ENCODE measurements at regions not wholly inside any gene's neighbourhood (a gene's known extent, or its start where the extent isn't known, plus 50 kb on each side); places are given as distances from the start of the nearest gene placed in this dataset.

- Histone ChIP-seq H3K9me3 (no peaks in the 10 kb centered on the region), H3K4me3 (peak overlapping the region; percentile 66 to 70 (median 68)), H3K36me3 (no peaks in the 10 kb centered on the region), H3K4me1 (peaks cover 3 to 30% (median 28%) of the 10 kb centered on the region in 4 donors), H3K27ac (replicated peaks in 1 of 4) (peak overlapping the region; percentile 79 to 93 (median 90)), H3K27me3 (peaks cover 0 to 68% (median 11%) of the 10 kb centered on the region in 4 donors)
- TF ChIP-seq POLR2AphosphoS5 (IDR thresholded peaks at IDR 0.05) (no peak), POLR2A (IDR thresholded peaks at IDR 0.05; ENCODE audit: low read depth) (no peak), EP300 (IDR thresholded peaks at IDR 0.05) (no peak), CTCF (IDR thresholded peaks at IDR 0.05) (no peak)
- WGBS: 62% methylated on average over 8 of the region's 8 CpGs
- DNase-seq (ENCODE audit: extremely low spot score): no peak
- intact Hi-C loops (cut with DNase I): no loop called here
Observed at GRCh38 chr1:218166268-218166945, 118.7 kb upstream of the RRP15 start.

- no peak for DNase-seq (ENCODE audit: extremely low spot score)
- H3K4me1 ChIP-seq: peaks cover 0 to 1% (median under 1%) of the 10 kb centered on the region in 4 donors
- H3K27me3 ChIP-seq: peaks cover 0 to 25% (median 2%) of the 10 kb centered on the region in 4 donors
- intact Hi-C loops (cut with DNase I): no loop called here
- no peak overlapping the region for H3K27ac ChIP-seq (replicated peaks in 1 of 4)
- no peaks in the 10 kb centered on the region for H3K36me3 ChIP-seq
- no peaks in the 10 kb centered on the region for H3K9me3 ChIP-seq
- TF ChIP-seq POLR2A (IDR thresholded peaks at IDR 0.05; ENCODE audit: low read depth) (no peak), CTCF (IDR thresholded peaks at IDR 0.05) (peak; percentile 65 to 85 (median 82)), EP300 (IDR thresholded peaks at IDR 0.05) (no peak)
- H3K4me3 ChIP-seq: peak overlapping the region in 3 of 4 donors; percentile 9 to 36 (median 19)
- 6% methylated on average over 4 of the region's 4 CpGs for WGBS
Observed at GRCh38 chr1:218171302-218171893, 113.7 kb upstream of the RRP15 start.

- H3K27ac ChIP-seq (replicated peaks in 1 of 4): no peak overlapping the region
- no peaks in the 10 kb centered on the region for H3K9me3 ChIP-seq
- 73% methylated on average over 2 of the region's 2 CpGs for WGBS
- no peak overlapping the region for H3K4me3 ChIP-seq
- intact Hi-C loops (cut with DNase I): no loop called here
- no peak for DNase-seq (ENCODE audit: extremely low spot score)
- no peaks in the 10 kb centered on the region for H3K4me1 ChIP-seq
- H3K36me3 ChIP-seq: no peaks in the 10 kb centered on the region
- no peaks in the 10 kb centered on the region for H3K27me3 ChIP-seq
- TF ChIP-seq POLR2AphosphoS5 (IDR thresholded peaks at IDR 0.05) (no peak), CTCF (IDR thresholded peaks at IDR 0.05) (no peak)
Observed at GRCh38 chr1:218182455-218182854, 102.6 kb upstream of the RRP15 start.

- no peaks in the 10 kb centered on the region for H3K36me3 ChIP-seq
- no peak overlapping the region for H3K27ac ChIP-seq (replicated peaks in 1 of 4)
- 42% methylated on average over 3 of the region's 3 CpGs for WGBS
- no peak overlapping the region for H3K4me3 ChIP-seq
- H3K27me3 ChIP-seq: peaks cover 0 to 10% (median 0%) of the 10 kb centered on the region in 4 donors
- DNase-seq (ENCODE audit: extremely low spot score): no peak
- H3K9me3 ChIP-seq: no peaks in the 10 kb centered on the region
- no peaks in the 10 kb centered on the region for H3K4me1 ChIP-seq
- no peak for TF ChIP-seq CTCF (IDR thresholded peaks at IDR 0.05)
- TF ChIP-seq EP300 (IDR thresholded peaks at IDR 0.05): no peak
- TF ChIP-seq POLR2A (IDR thresholded peaks at IDR 0.05; ENCODE audit: low read depth): no peak
- TF ChIP-seq POLR2AphosphoS5 (IDR thresholded peaks at IDR 0.05): no peak
- intact Hi-C loops (cut with DNase I): no loop called here
Observed at GRCh38 chr1:218200979-218201378, 84.1 kb upstream of the RRP15 start.

Data from esophagus muscularis mucosa (tissue), 4 donors.